HEK293T (cell line): ENCODE measurements at regions not wholly inside any gene's neighbourhood (a gene's known extent, or its start where the extent isn't known, plus 50 kb on each side); places are given as distances from the start of the nearest gene placed in this dataset.

Experiments
- CTCF ChIA-PET: fragments of 350-600 bp; formaldehyde crosslinking; extraction: SDS; loops from one replicate; lab custom pipeline; 2021; ENCODE audit warnings: antibody characterized with exemption, inconsistent platforms; lab: Yijun Ruan, JAX
- POLR2A ChIA-PET: fragments of 350-600 bp; formaldehyde crosslinking; extraction: SDS; loops from one replicate; lab custom pipeline; 2020; ENCODE audit warnings: antibody characterized with exemption, inconsistent platforms; lab: Yijun Ruan, JAX
- DNase-seq: peaks from one replicate; pipeline ENCODE4 v3.0.0; 2012; ENCODE audit warnings: mixed read lengths; ENCODE audit errors: extremely low spot score
- ARNT ChIP-seq: fragments of 450-650 bp; IDR thresholded peaks from 2 replicates; pipeline ENCODE4 v1.6.1; 2017; ENCODE audit warnings: mild to moderate bottlenecking
- BHLHE40 ChIP-seq: fragments of 450-650 bp; IDR thresholded peaks from 2 replicates; pipeline ENCODE4 v1.6.1; 2016; ENCODE audit warnings: mild to moderate bottlenecking, moderate library complexity, borderline replicate concordance
- CTBP1 ChIP-seq: fragments of 450-650 bp; IDR thresholded peaks from 2 replicates; pipeline ENCODE4 v1.6.1; 2016; ENCODE audit warnings: borderline replicate concordance
- ELF4 ChIP-seq: fragments of 450-650 bp; IDR thresholded peaks from 2 replicates; pipeline ENCODE4 v1.6.1; 2017; ENCODE audit warnings: antibody characterized with exemption
- FOXA1 ChIP-seq: fragments of 450-650 bp; IDR thresholded peaks from 2 replicates; pipeline ENCODE4 v1.6.1; 2016; ENCODE audit warnings: mild to moderate bottlenecking
- FOXK2 ChIP-seq: fragments of 450-650 bp; IDR thresholded peaks from 2 replicates; pipeline ENCODE4 v1.6.1; 2016; ENCODE audit warnings: mild to moderate bottlenecking
- FOXM1 ChIP-seq: fragments of 450-650 bp; IDR thresholded peaks from 2 replicates; pipeline ENCODE4 v1.6.1; 2017; ENCODE audit warnings: mild to moderate bottlenecking, borderline replicate concordance
- HDGF ChIP-seq: fragments of 450-650 bp; IDR thresholded peaks from 2 replicates; pipeline ENCODE4 v1.6.1; 2017; ENCODE audit warnings: antibody characterized with exemption, borderline replicate concordance
- L3MBTL2 ChIP-seq: fragments of 450-650 bp; conservative IDR thresholded peaks from 2 replicates; pipeline ENCODE4 v1.6.1; 2016; ENCODE audit warnings: mild to moderate bottlenecking
- LEF1 ChIP-seq: fragments of 450-650 bp; IDR thresholded peaks from 2 replicates; pipeline ENCODE4 v1.6.1; 2017; ENCODE audit warnings: mild to moderate bottlenecking, borderline replicate concordance
- NFRKB ChIP-seq: fragments of 450-650 bp; IDR thresholded peaks from 2 replicates; pipeline ENCODE4 v1.6.1; 2016; ENCODE audit warnings: mild to moderate bottlenecking, moderate library complexity
- SP1 ChIP-seq: fragments of 450-650 bp; IDR thresholded peaks from 2 replicates; pipeline ENCODE4 v1.6.1; 2017
- SUZ12 ChIP-seq: fragments of 450-650 bp; IDR thresholded peaks from 2 replicates; pipeline ENCODE4 v1.6.1; 2016; ENCODE audit warnings: mild to moderate bottlenecking
- TARDBP ChIP-seq: fragments of 450-650 bp; IDR thresholded peaks from 2 replicates; pipeline ENCODE4 v1.6.1; 2016
- ZNF384 ChIP-seq: fragments of 450-650 bp; IDR thresholded peaks from 2 replicates; pipeline ENCODE4 v1.6.1; 2016
- TF ChIP-seq, protein P1 (sequence below): fragments of 450-650 bp; IDR thresholded peaks from 2 replicates; pipeline ENCODE4 v1.6.1; 2016

DNA sequence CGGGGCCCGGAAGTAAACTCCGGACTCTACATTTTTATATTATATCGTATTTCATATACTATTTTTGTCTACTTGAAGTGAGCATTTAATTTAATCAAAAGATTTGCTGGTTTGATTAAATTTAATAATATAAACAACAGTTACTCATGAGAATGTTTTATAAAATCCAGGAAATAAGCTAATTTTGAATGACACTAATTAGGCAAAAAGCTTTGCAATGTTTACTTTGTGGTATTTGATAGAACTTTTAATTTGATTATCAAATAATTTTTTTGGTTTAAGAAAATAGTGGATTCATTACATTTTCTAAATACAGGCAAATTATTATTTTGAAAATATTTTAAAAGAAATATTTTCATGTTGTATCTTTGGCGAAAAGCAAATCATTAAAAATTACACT is 900.4 kb upstream of the CDH2 start:
- TF ChIP-seq ELF4: no peak
- no peak for TF ChIP-seq ARNT
- TF ChIP-seq L3MBTL2: no peak
- no peak for TF ChIP-seq NFRKB
- TF ChIP-seq, protein P1, sequence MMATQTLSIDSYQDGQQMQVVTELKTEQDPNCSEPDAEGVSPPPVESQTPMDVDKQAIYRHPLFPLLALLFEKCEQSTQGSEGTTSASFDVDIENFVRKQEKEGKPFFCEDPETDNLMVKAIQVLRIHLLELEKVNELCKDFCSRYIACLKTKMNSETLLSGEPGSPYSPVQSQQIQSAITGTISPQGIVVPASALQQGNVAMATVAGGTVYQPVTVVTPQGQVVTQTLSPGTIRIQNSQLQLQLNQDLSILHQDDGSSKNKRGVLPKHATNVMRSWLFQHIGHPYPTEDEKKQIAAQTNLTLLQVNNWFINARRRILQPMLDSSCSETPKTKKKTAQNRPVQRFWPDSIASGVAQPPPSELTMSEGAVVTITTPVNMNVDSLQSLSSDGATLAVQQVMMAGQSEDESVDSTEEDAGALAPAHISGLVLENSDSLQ: no peak
- no peak for TF ChIP-seq BHLHE40
- no peak for TF ChIP-seq TARDBP
- TF ChIP-seq FOXA1: no peak
- no peak for TF ChIP-seq LEF1
- POLR2A ChIA-PET: no interaction called here
- no peak for DNase-seq
- CTCF ChIA-PET: no interaction called here

DNA sequence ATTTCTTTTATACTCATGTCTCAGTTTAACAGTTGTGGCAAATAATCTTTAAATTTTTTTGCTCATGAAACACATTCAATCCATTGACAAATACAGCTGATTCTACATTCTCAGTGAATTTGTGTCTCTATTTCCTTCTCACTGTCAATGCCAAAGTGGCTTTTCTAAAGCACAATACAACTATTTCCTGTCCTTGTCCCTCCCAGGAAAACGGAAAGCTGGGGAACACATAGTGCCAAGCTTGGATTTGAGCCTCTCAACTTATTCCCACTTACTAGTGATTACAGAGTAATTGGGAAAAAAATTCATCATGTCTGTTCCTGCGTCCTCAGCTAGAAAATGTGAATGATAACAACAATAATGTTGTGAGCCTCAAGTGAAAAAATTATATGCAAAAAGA is 899.7 kb upstream of the CDH2 start:
- ChIA-PET POLR2A (no interaction called here), CTCF (no interaction called here)
- no peak for DNase-seq
- no peak for TF ChIP-seq ARNT

DNA sequence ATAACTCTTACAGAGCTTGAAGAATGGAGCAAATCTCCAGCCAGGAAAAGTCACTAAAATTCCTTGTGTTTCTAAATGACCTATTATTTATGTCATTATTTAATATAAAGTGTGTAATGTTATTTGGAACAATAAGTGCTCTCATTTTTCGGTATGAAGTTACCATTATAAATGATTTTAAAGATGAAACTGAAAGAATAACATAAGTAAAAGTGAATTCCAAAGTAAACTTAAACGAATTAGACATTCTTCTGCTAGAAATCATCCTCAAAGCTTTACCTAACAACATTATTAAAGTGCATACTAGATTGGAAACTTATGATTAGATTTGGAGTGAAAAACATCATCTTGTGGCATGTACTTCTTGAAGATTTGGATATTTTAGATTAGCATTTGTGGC is 897.2 kb upstream of the CDH2 start:
- ChIA-PET POLR2A (no interaction called here), CTCF (no interaction called here)
- TF ChIP-seq TARDBP (no peak), SP1 (no peak), LEF1 (no peak), ZNF384 (no peak), BHLHE40 (no peak), HDGF (no peak), CTBP1 (no peak), ELF4 (no peak), FOXM1 (no peak), L3MBTL2 (no peak), FOXK2 (no peak), ARNT (no peak), FOXA1 (no peak), SUZ12 (no peak)
- TF ChIP-seq, protein P1: no peak
- no peak for DNase-seq

DNA sequence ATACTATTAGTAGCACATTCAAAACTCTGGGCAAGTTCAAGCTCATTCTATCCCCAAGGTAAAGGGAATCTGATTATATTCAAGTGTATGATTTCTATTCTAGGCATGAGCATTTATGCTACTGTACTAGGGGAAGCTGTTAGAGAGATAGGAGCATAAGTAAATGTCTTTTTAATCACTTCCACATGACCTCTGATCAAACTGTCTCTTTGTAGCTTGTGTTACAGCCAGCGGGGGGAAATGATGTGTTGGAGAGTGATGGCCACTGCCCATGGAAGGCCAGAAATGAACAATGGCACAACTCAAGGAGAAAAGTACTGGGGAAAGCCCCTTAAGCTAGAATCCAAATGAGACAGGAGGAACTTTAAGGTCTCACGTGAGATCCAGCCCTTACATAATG is 894.9 kb upstream of the CDH2 start:
- TF ChIP-seq SUZ12 (no peak), ZNF384 (no peak), SP1 (no peak), NFRKB (no peak)
- ChIA-PET POLR2A (no interaction called here), CTCF (no interaction called here)
- no peak for DNase-seq

DNA sequence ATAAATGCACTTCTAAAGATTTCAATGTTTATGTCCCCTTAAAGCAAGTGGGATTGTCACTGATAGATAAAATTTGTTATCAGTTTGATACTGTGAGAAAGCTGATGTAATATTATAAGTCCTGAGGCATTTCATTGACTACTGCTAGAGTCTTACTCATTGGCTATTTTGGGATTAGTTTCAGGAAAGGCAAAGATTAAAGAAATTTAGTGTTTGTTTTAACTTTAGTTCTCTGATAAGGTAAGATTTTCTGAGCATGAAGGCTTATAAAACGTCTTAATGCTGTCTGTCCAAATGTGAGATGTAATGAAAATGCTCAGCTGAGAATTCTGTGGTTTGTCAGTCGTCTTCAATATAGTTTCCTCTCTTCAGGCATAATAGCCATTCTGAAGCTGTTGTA is 886.4 kb upstream of the CDH2 start:
- ChIA-PET CTCF (no interaction called here), POLR2A (no interaction called here)
- no peak for TF ChIP-seq FOXA1
- TF ChIP-seq HDGF: no peak
- TF ChIP-seq BHLHE40: no peak
- DNase-seq: no peak

DNA sequence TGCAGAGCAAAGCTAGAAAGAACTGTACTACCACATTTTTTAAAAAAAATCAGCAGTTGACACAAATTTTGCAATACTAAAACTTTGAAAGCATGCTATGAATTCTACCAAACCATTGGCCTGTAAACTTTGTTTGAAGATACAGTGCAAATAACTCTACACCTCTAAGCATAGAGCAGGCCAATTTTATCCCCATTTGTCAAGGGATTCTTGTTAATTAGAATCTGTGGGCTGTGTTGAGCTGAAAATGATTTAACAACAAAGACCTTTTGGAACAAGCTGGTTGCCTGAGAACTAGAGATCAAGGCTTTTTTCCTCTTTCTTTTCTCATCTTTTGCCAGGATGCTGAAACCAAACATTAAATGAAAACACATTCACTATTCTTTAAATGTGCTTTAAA is 886.0 kb upstream of the CDH2 start:
- ChIA-PET CTCF (no interaction called here), POLR2A (no interaction called here)
- no peak for DNase-seq
- TF ChIP-seq SP1: no peak
- no peak for TF ChIP-seq CTBP1
- TF ChIP-seq BHLHE40: no peak
- no peak for TF ChIP-seq ELF4
- TF ChIP-seq ARNT: no peak
- no peak for TF ChIP-seq HDGF
- no peak for TF ChIP-seq LEF1
- TF ChIP-seq ZNF384: no peak
- TF ChIP-seq, protein P1: no peak
- TF ChIP-seq SUZ12: no peak
- no peak for TF ChIP-seq NFRKB
- TF ChIP-seq FOXA1: no peak
- no peak for TF ChIP-seq FOXM1
- no peak for TF ChIP-seq TARDBP
- TF ChIP-seq L3MBTL2: no peak
- TF ChIP-seq FOXK2: no peak

DNA sequence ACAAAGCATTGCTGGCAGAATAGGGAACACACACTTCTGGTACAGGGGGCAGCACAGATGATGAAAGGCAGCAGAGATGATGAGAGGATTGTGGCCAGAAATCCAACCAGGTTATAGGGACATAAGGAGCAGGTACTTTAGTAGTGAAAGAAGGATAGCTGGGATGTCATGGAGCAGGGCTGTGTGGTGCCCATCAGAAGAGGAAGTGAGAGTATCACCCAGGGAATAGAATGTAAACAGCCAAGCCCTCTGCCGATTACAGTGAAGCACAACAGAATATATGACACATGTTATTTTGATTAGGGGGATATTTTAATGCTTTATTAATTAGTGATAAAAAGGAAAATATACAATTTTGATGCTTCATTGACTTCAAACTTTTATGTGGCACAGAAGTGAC is 883.4 kb upstream of the CDH2 start:
- no peak for DNase-seq
- CTCF ChIA-PET: no interaction called here
- POLR2A ChIA-PET: no interaction called here
- TF ChIP-seq L3MBTL2 (no peak), CTBP1 (no peak), ARNT (no peak), BHLHE40 (no peak), ELF4 (no peak), FOXM1 (no peak), HDGF (no peak), SUZ12 (no peak), SP1 (no peak), TARDBP (no peak), FOXK2 (no peak), FOXA1 (no peak)
- TF ChIP-seq, protein P1: no peak
